HepG2 (cell line): ENCODE measurements at regions not wholly inside any gene's neighbourhood (a gene's known extent, or its start where the extent isn't known, plus 50 kb on each side); places are given as distances from the start of the nearest gene placed in this dataset.
A peak's percentile ranks its signal among the peaks of the same experiment; 100 is the strongest.

Source experiments
- FLYWCH1 ChIP-seq: sonication (generic); formaldehyde crosslinking; IDR thresholded peaks from 2 replicates; pipeline ENCODE4 v1.8.1; 2023; ENCODE audit warnings: mild to moderate bottlenecking, missing genetic modification reagents
- FOSL1 ChIP-seq: sonication (generic); formaldehyde crosslinking; IDR thresholded peaks from 2 replicates; pipeline ENCODE4 v1.9.0; 2021; ENCODE audit warnings: missing genetic modification reagents, borderline replicate concordance
- HOXA7 ChIP-seq: sonication (generic); formaldehyde crosslinking; IDR thresholded peaks from 2 replicates; pipeline ENCODE4 v1.8.1; 2022; ENCODE audit warnings: mild to moderate bottlenecking, missing genetic modification reagents, moderate library complexity
- KLF6 ChIP-seq: IDR thresholded peaks from 2 replicates; pipeline ENCODE4 v1.8.0; 2016; ENCODE audit warnings: missing biosample characterization, missing genetic modification reagents
- MYC ChIP-seq: sonication (generic); formaldehyde crosslinking; IDR thresholded peaks from 2 replicates; pipeline ENCODE4 v1.9.0; 2021; ENCODE audit warnings: missing genetic modification reagents, borderline replicate concordance
- SKI ChIP-seq: fragments of 450-650 bp; IDR thresholded peaks from one replicate; pipeline ENCODE4 v1.6.1; 2018; ENCODE audit warnings: mild to moderate bottlenecking; ENCODE audit not compliant: partially characterized antibody
- SUZ12 ChIP-seq: fragments of 150-350 bp; IDR thresholded peaks from 2 replicates; pipeline ENCODE4 v1.6.1; 2014; ENCODE audit warnings: low read depth, low read length
- TF ChIP-seq, protein P1 (sequence below): sonication (generic); formaldehyde crosslinking; IDR thresholded peaks from 2 replicates; pipeline ENCODE4 v1.5.0; 2020; ENCODE audit warnings: mild to moderate bottlenecking, missing genetic modification reagents, moderate library complexity
- TF ChIP-seq, protein P2 (sequence below): sonication (generic); formaldehyde crosslinking; IDR thresholded peaks from 2 replicates; pipeline ENCODE4 v1.4.0; 2020; ENCODE audit warnings: missing genetic modification reagents
- TF ChIP-seq, protein P3 (sequence below): sonication (generic); formaldehyde crosslinking; IDR thresholded peaks from 2 replicates; pipeline ENCODE4 v1.8.1; 2023; ENCODE audit warnings: missing genetic modification reagents, inconsistent platforms, borderline replicate concordance

DNA sequence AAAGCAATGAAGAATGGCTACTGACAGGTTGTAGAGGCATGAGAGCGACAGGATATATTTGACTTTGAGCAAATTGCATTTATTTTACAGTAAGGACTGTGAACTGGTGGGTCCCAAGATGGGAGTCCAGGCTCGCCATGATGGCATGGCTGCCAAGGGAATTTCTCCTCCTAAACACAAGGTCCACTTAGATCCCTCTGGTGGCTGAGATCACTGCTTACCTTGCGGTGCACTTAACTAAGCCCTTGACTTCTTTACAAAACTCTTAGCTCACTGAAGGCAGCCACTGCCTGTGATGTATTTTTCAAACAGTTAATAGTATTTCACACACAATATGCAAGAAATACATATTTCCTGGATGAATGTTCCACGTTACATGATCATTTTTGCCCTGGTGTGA, 50.3 kb upstream of the SORBS2 start:
- no peak for TF ChIP-seq FOSL1 (CRISPR knock-in tag)
- TF ChIP-seq, protein P1, sequence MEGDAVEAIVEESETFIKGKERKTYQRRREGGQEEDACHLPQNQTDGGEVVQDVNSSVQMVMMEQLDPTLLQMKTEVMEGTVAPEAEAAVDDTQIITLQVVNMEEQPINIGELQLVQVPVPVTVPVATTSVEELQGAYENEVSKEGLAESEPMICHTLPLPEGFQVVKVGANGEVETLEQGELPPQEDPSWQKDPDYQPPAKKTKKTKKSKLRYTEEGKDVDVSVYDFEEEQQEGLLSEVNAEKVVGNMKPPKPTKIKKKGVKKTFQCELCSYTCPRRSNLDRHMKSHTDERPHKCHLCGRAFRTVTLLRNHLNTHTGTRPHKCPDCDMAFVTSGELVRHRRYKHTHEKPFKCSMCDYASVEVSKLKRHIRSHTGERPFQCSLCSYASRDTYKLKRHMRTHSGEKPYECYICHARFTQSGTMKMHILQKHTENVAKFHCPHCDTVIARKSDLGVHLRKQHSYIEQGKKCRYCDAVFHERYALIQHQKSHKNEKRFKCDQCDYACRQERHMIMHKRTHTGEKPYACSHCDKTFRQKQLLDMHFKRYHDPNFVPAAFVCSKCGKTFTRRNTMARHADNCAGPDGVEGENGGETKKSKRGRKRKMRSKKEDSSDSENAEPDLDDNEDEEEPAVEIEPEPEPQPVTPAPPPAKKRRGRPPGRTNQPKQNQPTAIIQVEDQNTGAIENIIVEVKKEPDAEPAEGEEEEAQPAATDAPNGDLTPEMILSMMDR (CRISPR knock-in tag), result peak; percentile 26; the same call in 1 of the 2 replicates
- TF ChIP-seq HOXA7, result no peak
- TF ChIP-seq, protein P2, sequence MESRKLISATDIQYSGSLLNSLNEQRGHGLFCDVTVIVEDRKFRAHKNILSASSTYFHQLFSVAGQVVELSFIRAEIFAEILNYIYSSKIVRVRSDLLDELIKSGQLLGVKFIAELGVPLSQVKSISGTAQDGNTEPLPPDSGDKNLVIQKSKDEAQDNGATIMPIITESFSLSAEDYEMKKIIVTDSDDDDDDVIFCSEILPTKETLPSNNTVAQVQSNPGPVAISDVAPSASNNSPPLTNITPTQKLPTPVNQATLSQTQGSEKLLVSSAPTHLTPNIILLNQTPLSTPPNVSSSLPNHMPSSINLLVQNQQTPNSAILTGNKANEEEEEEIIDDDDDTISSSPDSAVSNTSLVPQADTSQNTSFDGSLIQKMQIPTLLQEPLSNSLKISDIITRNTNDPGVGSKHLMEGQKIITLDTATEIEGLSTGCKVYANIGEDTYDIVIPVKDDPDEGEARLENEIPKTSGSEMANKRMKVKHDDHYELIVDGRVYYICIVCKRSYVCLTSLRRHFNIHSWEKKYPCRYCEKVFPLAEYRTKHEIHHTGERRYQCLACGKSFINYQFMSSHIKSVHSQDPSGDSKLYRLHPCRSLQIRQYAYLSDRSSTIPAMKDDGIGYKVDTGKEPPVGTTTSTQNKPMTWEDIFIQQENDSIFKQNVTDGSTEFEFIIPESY, result no peak
- no peak for TF ChIP-seq SKI
- no peak for TF ChIP-seq KLF6 (CRISPR knock-in tag)
- TF ChIP-seq, protein P3, sequence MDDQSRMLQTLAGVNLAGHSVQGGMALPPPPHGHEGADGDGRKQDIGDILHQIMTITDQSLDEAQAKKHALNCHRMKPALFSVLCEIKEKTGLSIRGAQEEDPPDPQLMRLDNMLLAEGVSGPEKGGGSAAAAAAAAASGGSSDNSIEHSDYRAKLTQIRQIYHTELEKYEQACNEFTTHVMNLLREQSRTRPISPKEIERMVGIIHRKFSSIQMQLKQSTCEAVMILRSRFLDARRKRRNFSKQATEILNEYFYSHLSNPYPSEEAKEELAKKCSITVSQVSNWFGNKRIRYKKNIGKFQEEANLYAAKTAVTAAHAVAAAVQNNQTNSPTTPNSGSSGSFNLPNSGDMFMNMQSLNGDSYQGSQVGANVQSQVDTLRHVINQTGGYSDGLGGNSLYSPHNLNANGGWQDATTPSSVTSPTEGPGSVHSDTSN (CRISPR knock-in tag), result no peak
- no peak for TF ChIP-seq SUZ12
- TF ChIP-seq FLYWCH1 (CRISPR knock-in tag), result no peak
- no peak for TF ChIP-seq MYC
